HG03139 (cell line): ENCODE measurements at regions not wholly inside any gene's neighbourhood (a gene's known extent, or its start where the extent isn't known, plus 50 kb on each side); places are given as distances from the start of the nearest gene placed in this dataset.
A peak's percentile ranks its signal among the peaks of the same experiment; 100 is the strongest.

Source experiments
- ATAC-seq: cut with Tn5 transposase; IDR thresholded peaks from one replicate; pipeline ENCODE4 v1.9.1; 2021; ENCODE audit not compliant: unreplicated experiment

- no peak for ATAC-seq
These were observed 56.0 kb upstream of the TAB2 start for GRCh38 chr6:149261364-149262040.

DNA sequence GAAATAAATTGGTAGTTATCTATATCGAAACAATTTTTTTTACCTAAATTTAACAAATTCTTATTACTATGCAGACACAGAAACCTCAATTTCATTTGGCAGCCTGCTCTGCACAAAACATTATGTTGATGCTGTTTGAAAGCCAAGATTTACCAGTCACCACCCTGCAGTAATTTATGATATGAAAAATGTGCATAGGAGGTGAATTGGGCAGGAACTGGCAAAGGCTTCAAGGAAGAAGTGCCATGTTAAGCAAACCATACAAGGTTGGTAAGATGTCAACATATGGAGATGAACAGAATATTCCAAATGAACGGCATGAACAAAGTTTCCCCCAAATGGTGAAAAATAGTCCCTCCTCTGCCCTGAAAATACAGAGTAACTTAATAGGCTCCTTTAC lies 54.2 kb upstream of the TAB2 start:
- no peak for ATAC-seq

DNA sequence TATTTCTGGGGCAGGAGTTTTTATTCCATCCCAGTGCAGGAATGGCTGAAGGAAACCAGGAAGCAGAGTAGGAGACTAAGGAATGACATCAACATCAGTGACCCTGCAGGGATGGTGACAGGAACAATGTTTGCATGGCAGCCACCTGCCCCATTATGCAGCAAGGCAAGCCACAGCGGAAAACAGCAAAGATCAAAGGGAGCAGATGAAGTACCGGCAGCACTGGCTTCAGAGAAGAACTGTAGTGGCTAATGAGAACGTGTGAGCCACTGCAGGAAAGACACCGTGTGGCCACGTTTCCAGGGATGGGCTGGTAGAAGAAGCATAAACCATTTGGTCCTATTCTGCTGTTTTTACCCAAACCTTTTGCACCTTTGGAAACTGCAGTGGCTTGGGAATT lies 52.9 kb upstream of the TAB2 start:
- ATAC-seq: no peak

DNA sequence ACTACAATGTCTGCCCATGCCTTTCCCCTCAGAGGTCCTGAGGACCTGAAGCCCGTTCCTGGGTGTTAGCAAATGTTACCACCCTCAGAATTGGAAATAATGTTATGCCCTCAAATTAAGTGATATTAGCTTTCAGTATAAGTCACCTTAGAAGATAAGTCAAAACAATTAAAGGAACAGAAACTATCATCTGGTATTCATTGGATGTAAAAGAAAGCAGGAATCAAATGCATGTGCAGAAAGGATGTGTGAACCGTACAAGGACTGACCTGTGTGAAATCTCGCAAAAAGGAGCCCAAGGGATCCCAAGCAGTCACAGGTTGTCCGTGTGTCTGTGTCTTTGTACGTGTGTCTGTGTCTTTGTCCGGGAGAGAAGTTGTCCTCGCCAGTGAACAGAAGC lies 51.6 kb upstream of the TAB2 start:
- ATAC-seq: no peak

DNA sequence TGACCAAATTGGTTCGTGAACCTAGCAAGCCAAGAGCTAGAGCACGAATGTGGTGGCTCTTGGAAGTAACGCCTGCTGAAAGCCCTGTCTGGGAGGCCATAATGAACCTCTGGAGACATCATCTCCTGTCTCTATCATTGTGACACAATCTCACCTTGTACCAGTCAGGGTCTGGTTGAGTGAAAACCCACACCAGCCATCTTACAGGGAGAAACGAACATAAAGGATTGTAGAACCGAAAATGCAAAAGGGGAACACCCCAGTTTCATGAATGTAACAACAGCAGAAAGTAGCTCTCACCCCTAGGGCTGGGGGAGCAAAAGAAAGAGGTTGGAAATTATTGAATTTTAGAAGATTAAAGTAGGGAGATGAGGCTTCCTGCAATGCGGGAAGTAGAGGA lies 50.9 kb upstream of the TAB2 start:
- ATAC-seq: peak; percentile 60

- ATAC-seq: no peak
These were observed 50.4 kb upstream of the TAB2 start for GRCh38 chr6:149267072-149267471.

DNA sequence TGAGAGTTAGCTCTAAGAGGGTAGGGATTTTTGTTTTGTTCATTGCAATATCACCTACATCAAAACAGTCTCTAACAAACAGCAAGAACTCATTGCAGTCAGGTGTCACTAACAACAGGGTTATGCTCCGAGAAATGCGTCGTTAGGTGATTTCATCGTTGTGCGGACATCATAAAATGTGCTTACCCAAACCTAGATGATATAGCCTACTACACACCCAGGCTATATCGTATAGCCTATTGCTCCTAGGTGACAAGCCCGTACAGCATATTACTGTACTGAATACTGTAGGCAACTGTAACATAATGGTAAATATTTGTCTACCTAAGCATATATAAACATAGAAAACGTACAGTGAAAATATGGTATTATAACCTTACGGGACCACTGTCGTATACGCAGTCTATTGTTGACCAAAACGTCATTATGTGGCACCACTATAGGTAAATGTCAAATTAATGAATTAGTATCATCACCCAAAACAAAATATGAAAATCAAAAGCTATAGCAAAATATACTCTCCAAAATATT lies 49.9 kb upstream of the TAB2 start:
- no peak for ATAC-seq
